H9 (cell line): ENCODE measurements at regions not wholly inside any gene's neighbourhood (a gene's known extent, or its start where the extent isn't known, plus 50 kb on each side); places are given as distances from the start of the nearest gene placed in this dataset.

Experiments used
- DNase-seq: peaks from one replicate; pipeline ENCODE4 v3.0.0-alpha.2; 2017
- H2AFZ ChIP-seq: one replicate; pipeline ENCODE4 v1.6.1; 2013; ENCODE audit warnings: mild to moderate bottlenecking, low read length, control low read depth, moderate library complexity
- H2AK5ac ChIP-seq: 2 replicates; pipeline ENCODE4 v1.6.1; 2013; ENCODE audit warnings: low read length, control low read depth, mixed read lengths; ENCODE audit not compliant: insufficient read length
- H2BK120ac ChIP-seq: one replicate; pipeline ENCODE4 v1.6.1; 2013; ENCODE audit warnings: low read depth, mild to moderate bottlenecking, low read length, control low read depth, inconsistent platforms; ENCODE audit not compliant: poor library complexity, severe bottlenecking
- H2BK12ac ChIP-seq: 2 replicates; pipeline ENCODE4 v1.6.1; 2013; ENCODE audit warnings: low read length, control low read depth, mixed read lengths, low read depth; ENCODE audit not compliant: insufficient read length
- H2BK15ac ChIP-seq: 2 replicates; pipeline ENCODE4 v1.6.1; 2013; ENCODE audit warnings: low read depth, low read length, control low read depth
- H2BK20ac ChIP-seq: one replicate; pipeline ENCODE4 v1.6.1; 2013; ENCODE audit warnings: low read depth, mild to moderate bottlenecking, low read length, control low read depth, inconsistent platforms; ENCODE audit not compliant: poor library complexity, severe bottlenecking
- H2BK5ac ChIP-seq: 2 replicates; pipeline ENCODE4 v1.6.1; 2013; ENCODE audit warnings: low read length, control low read depth, mixed read lengths; ENCODE audit not compliant: insufficient read length
- H3K14ac ChIP-seq: 2 replicates; pipeline ENCODE4 v1.6.1; 2013; ENCODE audit warnings: low read length, control low read depth; ENCODE audit not compliant: insufficient read depth
- H3K18ac ChIP-seq: 2 replicates; pipeline ENCODE4 v1.6.1; 2013; ENCODE audit warnings: low read depth, mild to moderate bottlenecking, mixed read lengths, low read length, control low read depth; ENCODE audit not compliant: insufficient read length
- H3K23ac ChIP-seq: 2 replicates; pipeline ENCODE4 v1.6.1; 2013; ENCODE audit warnings: low read length, control low read depth, mixed read lengths, low read depth; ENCODE audit not compliant: insufficient read length
- H3K23me2 ChIP-seq: 2 replicates; pipeline ENCODE4 v1.6.1; 2013; ENCODE audit warnings: low read depth, mild to moderate bottlenecking, mixed read lengths, low read length, control low read depth; ENCODE audit not compliant: insufficient read length, poor library complexity, severe bottlenecking
- H3K27ac ChIP-seq: 2 replicates; pipeline ENCODE4 v1.5.1; 2013; ENCODE audit warnings: low read length, control low read depth, mixed read lengths, low read depth; ENCODE audit not compliant: insufficient read length
- H3K27me3 ChIP-seq: 2 replicates; pipeline ENCODE4 v1.6.1; 2013; ENCODE audit warnings: low read length, control low read depth, inconsistent platforms; ENCODE audit not compliant: insufficient read depth
- H3K4ac ChIP-seq: 2 replicates; pipeline ENCODE4 v1.6.1; 2013; ENCODE audit warnings: low read depth, mild to moderate bottlenecking, control low read depth, inconsistent platforms, low read length, moderate library complexity
- H3K4me1 ChIP-seq: 2 replicates; pipeline ENCODE4 v1.6.1; 2013; ENCODE audit warnings: low read length, control low read depth, inconsistent platforms; ENCODE audit not compliant: insufficient read depth
- H3K4me2 ChIP-seq: 2 replicates; pipeline ENCODE4 v1.6.1; 2013; ENCODE audit warnings: low read length, control low read depth, mixed read lengths; ENCODE audit not compliant: insufficient read length, insufficient read depth
- H3K56ac ChIP-seq: 2 replicates; pipeline ENCODE4 v1.6.1; 2013; ENCODE audit warnings: low read depth, mild to moderate bottlenecking, mixed read lengths, low read length, control low read depth; ENCODE audit not compliant: insufficient read length
- H3K79me1 ChIP-seq: 2 replicates; pipeline ENCODE4 v1.6.1; 2013; ENCODE audit warnings: low read depth, mild to moderate bottlenecking, moderate library complexity, low read length, control low read depth, inconsistent platforms; ENCODE audit not compliant: insufficient read depth, poor library complexity, severe bottlenecking
- H3K79me2 ChIP-seq: 2 replicates; pipeline ENCODE4 v1.6.1; 2013; ENCODE audit warnings: low read length, control low read depth, inconsistent platforms; ENCODE audit not compliant: insufficient read depth
- H3K9ac ChIP-seq: 2 replicates; pipeline ENCODE4 v1.6.1; 2013; ENCODE audit warnings: low read length, control low read depth, mixed read lengths; ENCODE audit not compliant: insufficient read length; ENCODE audit errors: extremely low read depth
- H3K9me3 ChIP-seq: one replicate; pipeline ENCODE4 v1.6.1; 2013; ENCODE audit warnings: low read depth, low read length, inconsistent platforms; ENCODE audit not compliant: control insufficient read depth
- H3T11ph ChIP-seq: one replicate; pipeline ENCODE4 v1.6.1; 2013; ENCODE audit warnings: mild to moderate bottlenecking, low read length, control low read depth, inconsistent platforms
- H4K20me1 ChIP-seq: one replicate; pipeline ENCODE4 v1.6.1; 2013; ENCODE audit not compliant: control insufficient read depth, insufficient read length, insufficient read depth
- H4K5ac ChIP-seq: 2 replicates; pipeline ENCODE4 v1.6.1; 2013; ENCODE audit warnings: low read depth, mild to moderate bottlenecking, mixed read lengths, low read length, control low read depth; ENCODE audit not compliant: insufficient read length
- H4K8ac ChIP-seq: replicated peaks from 2 replicates; pipeline ENCODE4 v1.6.1; 2013; ENCODE audit warnings: low read length, control low read depth, mixed read lengths, low read depth; ENCODE audit not compliant: insufficient read length
- H4K91ac ChIP-seq: 2 replicates; pipeline ENCODE4 v1.6.1; 2013; ENCODE audit warnings: low read depth, mild to moderate bottlenecking, moderate library complexity, mixed read lengths, low read length, control low read depth; ENCODE audit not compliant: insufficient read length
- H3K27ac Mint-ChIP-seq, 3 experiments: 2 replicates in 2 of 3; 3 replicates in 1 of 3; pipeline ENCODE4 v1.8.0; 2020 to 2021; ENCODE audit warnings: mixed read lengths in 3 of 3, mild to moderate bottlenecking in 1 of 3, moderate library complexity in 1 of 3
- H3K27me3 Mint-ChIP-seq: 2 replicates; pipeline ENCODE4 v1.8.0; 2021; ENCODE audit warnings: low read depth, mild to moderate bottlenecking, moderate library complexity, mixed read lengths
- H3K36me3 Mint-ChIP-seq, 3 experiments: 2 replicates in 2 of 3; 3 replicates in 1 of 3; pipeline ENCODE4 v1.8.0; 2020 to 2021; ENCODE audit warnings: low read depth in 3 of 3, mixed read lengths in 3 of 3; ENCODE audit not compliant: insufficient read depth in 1 of 3
- H3K4me1 Mint-ChIP-seq, 2 experiments: 2 replicates each; pipeline ENCODE4 v1.8.0; 2020; ENCODE audit warnings: mixed read lengths in 2 of 2
- H3K4me3 Mint-ChIP-seq, 2 experiments: 2 replicates in 1 of 2; 3 replicates in 1 of 2; pipeline ENCODE4 v1.8.0; 2020 to 2021; ENCODE audit warnings: mild to moderate bottlenecking in 2 of 2, mixed read lengths in 2 of 2, moderate library complexity in 1 of 2
- H3K9me3 Mint-ChIP-seq, 2 experiments: 2 replicates in 1 of 2; 3 replicates in 1 of 2; pipeline ENCODE4 v1.8.0; 2020; ENCODE audit warnings: mild to moderate bottlenecking in 2 of 2, mixed read lengths in 2 of 2, moderate library complexity in 1 of 2
- CTCF ChIP-seq: fragments of 200-600 bp; sonication (generic); conservative IDR thresholded peaks from 3 replicates; pipeline ENCODE4 v1.8.0; 2021; ENCODE audit warnings: antibody characterized with exemption, mild to moderate bottlenecking
- WGBS: extraction: QIAGEN DNeasy Blood & Tissue Kit; methylation state at CpG from one replicate; pipeline ENCODE4 v1.1.7; 2013; ENCODE audit warnings: missing lambda C conversion rate, low lambda C conversion rate, mixed read lengths; ENCODE audit not compliant: insufficient read length; ENCODE audit errors: extremely low coverage; 5-methylcytosine and 5-hydroxymethylcytosine counted together

GRCh38 chr9:78428640-78429039, 131.7 kb downstream of the PSAT1 start:
- Histone ChIP-seq H3K4ac (no peak overlapping the region), H3K56ac (no peak overlapping the region), H2BK12ac (no peak overlapping the region), H3K4me1 (no peaks in the 10 kb centered on the region), H2BK15ac (no peak overlapping the region), H4K91ac (no peak overlapping the region), H3K27me3 (no peaks in the 10 kb centered on the region), H2AFZ (no peak overlapping the region), H3K23ac (no peak overlapping the region), H3T11ph (no peak overlapping the region), H2BK120ac (no peak overlapping the region), H4K20me1 (no peaks in the 10 kb centered on the region), H3K14ac (no peak overlapping the region), H3K27ac (no peak overlapping the region), H3K9me3 (no peaks in the 10 kb centered on the region), H2AK5ac (no peak overlapping the region), H3K23me2 (no peaks in the 10 kb centered on the region), H3K79me2 (no peaks in the 10 kb centered on the region), H2BK5ac (no peak overlapping the region), H3K4me2 (no peak overlapping the region), H3K9ac (no peak overlapping the region), H3K18ac (no peak overlapping the region), H2BK20ac (no peak overlapping the region), H4K5ac (no peak overlapping the region), H3K79me1 (no peaks in the 10 kb centered on the region), H4K8ac (no peak overlapping the region)
- no peaks in the 10 kb centered on the region for H3K4me1 Mint-ChIP-seq
- peaks cover 25 to 35% of the 10 kb centered on the region in 2 experiments for H3K9me3 Mint-ChIP-seq
- no peak for DNase-seq
- no peak overlapping the region for H3K27ac Mint-ChIP-seq
- H3K36me3 Mint-ChIP-seq = peaks cover 22 to 38% (median 22%) of the 10 kb centered on the region in 3 experiments
- no peak for TF ChIP-seq CTCF
- no peaks in the 10 kb centered on the region for H3K27me3 Mint-ChIP-seq
- H3K4me3 Mint-ChIP-seq = no peak overlapping the region
- no CpG with 5 or more reads among the region's 2 CpGs for WGBS
